ENCODE measurements at regions not wholly inside any gene's neighbourhood (a gene's known extent, or its start where the extent isn't known, plus 50 kb on each side); places are given as distances from the start of the nearest gene placed in this dataset.

DNA sequence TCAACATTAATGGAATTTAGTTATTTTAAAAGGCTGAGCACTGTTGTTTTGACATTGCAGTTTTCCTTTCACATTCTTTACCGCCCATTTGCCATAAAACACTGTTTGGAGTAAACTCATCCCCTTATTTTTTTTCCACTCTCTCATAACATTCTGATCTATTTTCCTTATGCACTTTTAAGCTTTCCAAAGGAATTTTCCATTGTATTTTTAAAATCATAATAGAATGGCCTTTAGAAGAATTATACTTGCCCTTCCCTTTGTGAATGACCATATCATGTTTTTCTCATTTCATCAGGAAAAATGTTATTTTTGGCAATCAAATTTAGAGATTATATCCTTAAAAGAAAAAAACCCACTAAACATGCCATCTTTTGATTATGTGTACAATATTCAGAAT, 1074.2 kb downstream of the STIM2 start:
- Histone ChIP-seq H3K4me1 (ENCODE audit: low read depth) (no peaks in the 10 kb centered on the region), H3K9me3 (peaks cover 2% of the 10 kb centered on the region), H3K4me3 (no peak overlapping the region), H3K36me3 (ENCODE audit: low read depth) (no peaks in the 10 kb centered on the region)
- ATAC-seq (no peak), DNase-seq (no peak)
- intact Hi-C loops (cut with DNase I, micrococcal nuclease) = no loop called here
- TF ChIP-seq, protein P1, sequence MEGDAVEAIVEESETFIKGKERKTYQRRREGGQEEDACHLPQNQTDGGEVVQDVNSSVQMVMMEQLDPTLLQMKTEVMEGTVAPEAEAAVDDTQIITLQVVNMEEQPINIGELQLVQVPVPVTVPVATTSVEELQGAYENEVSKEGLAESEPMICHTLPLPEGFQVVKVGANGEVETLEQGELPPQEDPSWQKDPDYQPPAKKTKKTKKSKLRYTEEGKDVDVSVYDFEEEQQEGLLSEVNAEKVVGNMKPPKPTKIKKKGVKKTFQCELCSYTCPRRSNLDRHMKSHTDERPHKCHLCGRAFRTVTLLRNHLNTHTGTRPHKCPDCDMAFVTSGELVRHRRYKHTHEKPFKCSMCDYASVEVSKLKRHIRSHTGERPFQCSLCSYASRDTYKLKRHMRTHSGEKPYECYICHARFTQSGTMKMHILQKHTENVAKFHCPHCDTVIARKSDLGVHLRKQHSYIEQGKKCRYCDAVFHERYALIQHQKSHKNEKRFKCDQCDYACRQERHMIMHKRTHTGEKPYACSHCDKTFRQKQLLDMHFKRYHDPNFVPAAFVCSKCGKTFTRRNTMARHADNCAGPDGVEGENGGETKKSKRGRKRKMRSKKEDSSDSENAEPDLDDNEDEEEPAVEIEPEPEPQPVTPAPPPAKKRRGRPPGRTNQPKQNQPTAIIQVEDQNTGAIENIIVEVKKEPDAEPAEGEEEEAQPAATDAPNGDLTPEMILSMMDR (IDR thresholded peaks at IDR 0.05) = no peak

DNA sequence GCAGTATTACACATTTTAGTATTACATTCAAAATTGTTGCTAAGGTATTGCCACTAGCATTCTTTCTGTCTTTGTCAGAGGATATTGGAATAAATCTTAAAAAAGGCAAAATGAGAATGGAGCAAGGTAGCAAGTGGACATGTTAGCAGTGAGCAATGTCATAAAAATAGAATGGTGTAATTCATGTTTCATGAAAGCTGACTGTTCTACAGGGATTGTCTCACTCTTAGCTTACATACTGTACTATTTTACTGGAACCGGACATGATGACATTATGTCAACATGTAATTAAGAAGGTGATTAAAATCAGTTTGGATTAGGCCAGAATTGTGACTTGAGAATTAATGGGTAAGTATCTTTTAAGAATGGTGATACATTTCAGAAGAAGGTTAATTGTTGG, 1086.2 kb downstream of the STIM2 start:
- no peak overlapping the region for H3K4me3 ChIP-seq
- DNase-seq = no peak
- H3K9me3 ChIP-seq = no peaks in the 10 kb centered on the region
- H3K36me3 ChIP-seq (ENCODE audit: low read depth) = no peaks in the 10 kb centered on the region
- TF ChIP-seq, protein P1 (IDR thresholded peaks at IDR 0.05) = no peak
- ATAC-seq = no peak
- intact Hi-C loops (cut with DNase I, micrococcal nuclease) = no loop called here
- no peaks in the 10 kb centered on the region for H3K4me1 ChIP-seq (ENCODE audit: low read depth)

DNA sequence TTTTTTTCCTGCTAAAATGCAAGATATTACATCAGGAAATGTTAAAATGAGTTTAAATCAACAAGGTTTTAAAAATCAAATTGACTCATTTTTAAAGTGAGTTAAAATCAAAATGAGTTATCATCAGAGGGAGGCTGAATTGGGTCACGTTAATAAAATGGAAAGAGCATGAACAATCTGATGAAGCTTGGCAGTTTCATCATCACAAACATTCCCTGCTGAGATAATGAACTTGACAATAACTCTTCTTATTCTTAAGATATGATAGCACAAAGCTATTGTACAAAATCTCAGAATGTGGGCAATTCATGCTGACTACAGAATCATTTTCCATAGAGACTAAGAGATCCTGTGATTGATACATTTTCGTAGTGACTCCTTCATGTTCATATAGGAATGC, 1086.7 kb downstream of the STIM2 start:
- Histone ChIP-seq H3K4me1 (ENCODE audit: low read depth) (no peaks in the 10 kb centered on the region), H3K36me3 (ENCODE audit: low read depth) (no peaks in the 10 kb centered on the region), H3K9me3 (no peaks in the 10 kb centered on the region), H3K4me3 (no peak overlapping the region)
- ATAC-seq (no peak), DNase-seq (no peak)
- intact Hi-C loops (cut with DNase I, micrococcal nuclease) = no loop called here
- TF ChIP-seq, protein P1 (IDR thresholded peaks at IDR 0.05) = no peak

DNA sequence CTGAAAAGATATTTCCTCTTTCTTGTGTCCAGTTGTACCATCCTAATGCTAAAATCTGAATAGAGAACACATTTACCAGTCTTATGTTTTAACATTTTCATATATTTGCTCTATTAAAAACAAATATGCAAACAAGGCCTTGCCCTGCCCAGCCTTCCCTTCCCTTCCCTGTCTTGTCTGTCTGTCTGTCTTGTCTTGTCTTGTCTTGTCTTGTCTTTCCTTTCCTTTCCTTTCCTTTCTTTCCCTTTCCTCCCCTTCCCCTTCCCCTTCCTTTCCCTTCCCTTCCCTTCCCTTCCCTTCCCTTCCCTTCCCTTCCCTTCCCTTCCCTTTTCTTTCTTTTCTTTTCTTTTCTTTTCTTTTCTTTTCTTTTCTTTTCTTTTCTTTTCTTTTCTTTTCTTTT, 1103.5 kb downstream of the STIM2 start:
- TF ChIP-seq, protein P1 (IDR thresholded peaks at IDR 0.05) = no peak
- ATAC-seq (no peak), DNase-seq (no peak)
- intact Hi-C loops (cut with DNase I, micrococcal nuclease) = no loop called here
- Histone ChIP-seq H3K9me3 (no peaks in the 10 kb centered on the region), H3K4me1 (ENCODE audit: low read depth) (no peaks in the 10 kb centered on the region), H3K36me3 (ENCODE audit: low read depth) (no peaks in the 10 kb centered on the region), H3K4me3 (no peak overlapping the region)

DNA sequence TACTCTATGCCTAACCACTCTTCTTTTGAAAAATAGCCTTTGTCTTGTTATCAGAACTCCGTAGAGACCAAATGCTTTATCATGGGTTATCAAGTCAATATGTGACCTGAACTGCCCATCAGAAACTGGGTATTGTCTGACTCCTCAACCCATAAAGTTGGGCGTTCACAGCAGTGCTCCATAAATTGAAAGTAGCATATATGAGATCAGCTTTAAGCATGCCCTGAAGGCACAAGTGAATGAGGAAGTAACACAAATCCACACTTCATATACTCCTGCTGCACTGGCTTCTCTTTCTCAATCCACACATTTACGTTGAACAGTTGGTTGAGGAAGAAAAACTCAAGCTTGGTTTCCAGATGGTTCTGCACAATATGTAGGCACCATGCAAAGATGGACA, 1106.0 kb downstream of the STIM2 start:
- intact Hi-C loops (cut with DNase I, micrococcal nuclease) = no loop called here
- TF ChIP-seq, protein P1 (IDR thresholded peaks at IDR 0.05) = no peak
- no peaks in the 10 kb centered on the region for H3K4me1 ChIP-seq (ENCODE audit: low read depth)
- H3K36me3 ChIP-seq (ENCODE audit: low read depth) = no peaks in the 10 kb centered on the region
- ATAC-seq = no peak
- H3K9me3 ChIP-seq = no peaks in the 10 kb centered on the region
- DNase-seq = no peak
- no peak overlapping the region for H3K4me3 ChIP-seq

DNA sequence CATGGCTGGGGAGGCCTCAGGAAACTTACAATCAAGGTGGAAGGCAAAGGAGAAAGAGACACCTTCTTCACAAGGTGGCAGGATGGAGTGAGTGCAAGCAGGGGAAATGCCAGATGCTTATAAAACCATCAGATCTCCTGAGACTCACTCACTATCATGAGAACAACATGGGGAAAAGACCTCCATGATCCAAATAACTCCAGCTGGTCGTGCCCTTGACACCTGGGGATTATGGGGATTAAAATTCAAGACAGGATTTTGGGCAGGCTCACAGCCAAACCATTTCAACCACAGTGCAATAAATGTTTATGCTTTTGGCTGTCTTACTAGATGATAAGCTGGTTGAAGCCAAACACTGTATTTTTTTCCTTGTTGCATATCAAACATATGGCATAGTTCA, 1112.4 kb downstream of the STIM2 start:
- Histone ChIP-seq H3K4me3 (no peak overlapping the region), H3K9me3 (no peaks in the 10 kb centered on the region), H3K4me1 (ENCODE audit: low read depth) (no peaks in the 10 kb centered on the region), H3K36me3 (ENCODE audit: low read depth) (no peaks in the 10 kb centered on the region)
- intact Hi-C loops (cut with DNase I, micrococcal nuclease) = no loop called here
- ATAC-seq = no peak
- TF ChIP-seq, protein P1 (IDR thresholded peaks at IDR 0.05) = no peak
- DNase-seq = no peak

Measured in mucosa of descending colon (tissue), 3 donors.